ENCODE measurements at regions not wholly inside any gene's neighbourhood (a gene's known extent, or its start where the extent isn't known, plus 50 kb on each side); places are given as distances from the start of the nearest gene placed in this dataset.

DNA sequence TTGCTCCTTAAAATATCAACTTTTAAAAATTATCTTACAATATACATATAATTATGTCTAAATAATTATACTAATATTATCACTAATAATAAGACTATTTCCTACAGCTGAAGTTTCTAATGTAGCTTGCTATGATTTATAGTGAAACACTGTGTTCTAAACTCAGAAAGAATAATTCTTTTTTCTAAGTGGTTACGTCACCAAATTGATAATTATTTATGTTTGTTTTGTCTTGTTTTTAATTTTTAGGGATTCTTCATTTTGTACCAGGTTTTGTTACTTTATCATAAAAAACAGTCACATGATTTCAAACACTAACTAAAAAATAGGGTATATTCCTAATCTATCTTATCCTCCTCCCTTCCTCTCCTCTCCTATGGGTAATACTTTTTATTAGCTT lies 662.1 kb downstream of the FRK start:
- no peaks in the 10 kb centered on the region for H3K27me3 Mint-ChIP-seq (ENCODE audit: insufficient read depth, low read depth, poor library complexity)
- Histone ChIP-seq H3K79me2 (replicated peaks; ENCODE audit: insufficient read depth) (no peaks in the 10 kb centered on the region), H3F3A (replicated peaks; ENCODE audit: low read depth) (no peaks in the 10 kb centered on the region), H3K27ac (ENCODE audit: low read depth) (no peak overlapping the region), H2AFZ (no peak overlapping the region), H4K20me1 (replicated peaks; ENCODE audit: insufficient read depth) (no peaks in the 10 kb centered on the region), H3K9me2 (ENCODE audit: insufficient read depth) (peaks cover 14% of the 10 kb centered on the region), H3K36me3 (ENCODE audit: insufficient read depth) (no peaks in the 10 kb centered on the region; the same call in 1 of the 2 replicates), H3K27me3 (ENCODE audit: insufficient read depth) (no peaks in the 10 kb centered on the region), H3K4me2 (no peak overlapping the region), H3K4me1 (ENCODE audit: insufficient read depth) (no peaks in the 10 kb centered on the region), H3K4me3 (no peak overlapping the region)
- no peak overlapping the region for H3K4me3 Mint-ChIP-seq
- 0 out of 3 replicates have a peak, but pooled peaks cover 4% of the 10 kb centered on the region for H3K36me3 Mint-ChIP-seq (ENCODE audit: low read depth)
- peaks cover 13% of the 10 kb centered on the region for H3K9me3 Mint-ChIP-seq
- no peaks in the 10 kb centered on the region for H3K4me1 Mint-ChIP-seq
- no peak for TF ChIP-seq EZH2phosphoT487 (IDR thresholded peaks at IDR 0.05; ENCODE audit: unreplicated experiment)
- TF ChIP-seq STAT1 (IDR thresholded peaks at IDR 0.05; ENCODE audit: unreplicated experiment), result no peak
- no peak for TF ChIP-seq CREB1 (CRISPR knock-in tag; IDR thresholded peaks at IDR 0.05; ENCODE audit: low read depth)
- no peak overlapping the region for H3K27ac Mint-ChIP-seq
- ATAC-seq (no peak), DNase-seq (ENCODE audit: low spot score) (no peak)

DNA sequence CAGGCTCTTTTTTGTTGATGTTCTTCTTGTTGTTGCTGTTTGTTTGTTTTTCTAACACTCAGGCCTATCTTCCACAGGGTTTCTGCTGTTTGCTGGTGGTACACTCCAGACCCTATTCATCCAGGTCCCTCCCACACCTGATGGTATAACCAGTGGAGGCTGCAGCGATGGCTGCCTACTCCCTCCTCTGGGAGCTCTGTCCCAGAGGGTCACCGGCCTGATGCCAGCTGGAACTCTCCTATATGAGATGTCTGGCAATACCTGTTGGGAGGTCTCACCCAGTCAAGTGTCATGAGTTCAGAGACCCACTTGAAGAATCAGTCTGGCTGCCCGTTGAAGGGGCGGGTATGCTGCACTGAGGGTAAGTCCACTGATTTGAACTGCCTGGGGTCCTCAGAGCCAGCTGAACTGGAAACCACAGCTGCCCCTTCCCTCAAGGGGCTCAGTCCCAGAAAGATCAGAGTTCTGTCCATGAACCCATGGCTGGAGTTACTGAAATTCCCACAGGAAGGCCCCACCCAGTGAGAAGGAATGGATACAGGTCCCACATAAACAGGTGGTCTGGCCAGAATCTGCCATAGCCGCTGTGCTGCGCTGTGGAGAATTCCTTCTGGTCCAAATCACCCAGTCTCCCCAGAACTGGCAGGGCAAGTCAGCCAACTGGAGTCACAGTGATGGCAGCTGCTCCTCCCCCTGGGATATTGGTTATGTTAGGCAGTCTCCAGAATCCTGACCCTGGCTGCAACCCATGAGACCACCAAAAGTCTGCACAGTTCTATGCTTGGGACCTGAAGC lies 664.4 kb downstream of the FRK start:
- H3K4me3 Mint-ChIP-seq, result no peak overlapping the region
- no peaks in the 10 kb centered on the region for H3K27me3 Mint-ChIP-seq (ENCODE audit: insufficient read depth, low read depth, poor library complexity)
- no peaks in the 10 kb centered on the region for H3K4me1 Mint-ChIP-seq
- no peaks in the 10 kb centered on the region for H3K4me1 ChIP-seq (ENCODE audit: insufficient read depth)
- ATAC-seq, result no peak
- no peaks in the 10 kb centered on the region for H3K27me3 ChIP-seq (ENCODE audit: insufficient read depth)
- no peak overlapping the region for H3K27ac ChIP-seq (ENCODE audit: low read depth)
- peaks cover 18% of the 10 kb centered on the region for H3K9me3 Mint-ChIP-seq
- H3K9me2 ChIP-seq (ENCODE audit: insufficient read depth), result peaks cover 18% of the 10 kb centered on the region
- H3K79me2 ChIP-seq (replicated peaks; ENCODE audit: insufficient read depth), result no peaks in the 10 kb centered on the region
- H3K4me2 ChIP-seq, result no peak overlapping the region
- no peak overlapping the region for H2AFZ ChIP-seq
- H3K36me3 Mint-ChIP-seq (ENCODE audit: low read depth), result peaks cover 5% of the 10 kb centered on the region; the same call in 1 of the 3 replicates
- H3K4me3 ChIP-seq, result no peak overlapping the region
- no peak overlapping the region for H3K27ac Mint-ChIP-seq
- H4K20me1 ChIP-seq (replicated peaks; ENCODE audit: insufficient read depth), result no peaks in the 10 kb centered on the region
- TF ChIP-seq, protein P1, sequence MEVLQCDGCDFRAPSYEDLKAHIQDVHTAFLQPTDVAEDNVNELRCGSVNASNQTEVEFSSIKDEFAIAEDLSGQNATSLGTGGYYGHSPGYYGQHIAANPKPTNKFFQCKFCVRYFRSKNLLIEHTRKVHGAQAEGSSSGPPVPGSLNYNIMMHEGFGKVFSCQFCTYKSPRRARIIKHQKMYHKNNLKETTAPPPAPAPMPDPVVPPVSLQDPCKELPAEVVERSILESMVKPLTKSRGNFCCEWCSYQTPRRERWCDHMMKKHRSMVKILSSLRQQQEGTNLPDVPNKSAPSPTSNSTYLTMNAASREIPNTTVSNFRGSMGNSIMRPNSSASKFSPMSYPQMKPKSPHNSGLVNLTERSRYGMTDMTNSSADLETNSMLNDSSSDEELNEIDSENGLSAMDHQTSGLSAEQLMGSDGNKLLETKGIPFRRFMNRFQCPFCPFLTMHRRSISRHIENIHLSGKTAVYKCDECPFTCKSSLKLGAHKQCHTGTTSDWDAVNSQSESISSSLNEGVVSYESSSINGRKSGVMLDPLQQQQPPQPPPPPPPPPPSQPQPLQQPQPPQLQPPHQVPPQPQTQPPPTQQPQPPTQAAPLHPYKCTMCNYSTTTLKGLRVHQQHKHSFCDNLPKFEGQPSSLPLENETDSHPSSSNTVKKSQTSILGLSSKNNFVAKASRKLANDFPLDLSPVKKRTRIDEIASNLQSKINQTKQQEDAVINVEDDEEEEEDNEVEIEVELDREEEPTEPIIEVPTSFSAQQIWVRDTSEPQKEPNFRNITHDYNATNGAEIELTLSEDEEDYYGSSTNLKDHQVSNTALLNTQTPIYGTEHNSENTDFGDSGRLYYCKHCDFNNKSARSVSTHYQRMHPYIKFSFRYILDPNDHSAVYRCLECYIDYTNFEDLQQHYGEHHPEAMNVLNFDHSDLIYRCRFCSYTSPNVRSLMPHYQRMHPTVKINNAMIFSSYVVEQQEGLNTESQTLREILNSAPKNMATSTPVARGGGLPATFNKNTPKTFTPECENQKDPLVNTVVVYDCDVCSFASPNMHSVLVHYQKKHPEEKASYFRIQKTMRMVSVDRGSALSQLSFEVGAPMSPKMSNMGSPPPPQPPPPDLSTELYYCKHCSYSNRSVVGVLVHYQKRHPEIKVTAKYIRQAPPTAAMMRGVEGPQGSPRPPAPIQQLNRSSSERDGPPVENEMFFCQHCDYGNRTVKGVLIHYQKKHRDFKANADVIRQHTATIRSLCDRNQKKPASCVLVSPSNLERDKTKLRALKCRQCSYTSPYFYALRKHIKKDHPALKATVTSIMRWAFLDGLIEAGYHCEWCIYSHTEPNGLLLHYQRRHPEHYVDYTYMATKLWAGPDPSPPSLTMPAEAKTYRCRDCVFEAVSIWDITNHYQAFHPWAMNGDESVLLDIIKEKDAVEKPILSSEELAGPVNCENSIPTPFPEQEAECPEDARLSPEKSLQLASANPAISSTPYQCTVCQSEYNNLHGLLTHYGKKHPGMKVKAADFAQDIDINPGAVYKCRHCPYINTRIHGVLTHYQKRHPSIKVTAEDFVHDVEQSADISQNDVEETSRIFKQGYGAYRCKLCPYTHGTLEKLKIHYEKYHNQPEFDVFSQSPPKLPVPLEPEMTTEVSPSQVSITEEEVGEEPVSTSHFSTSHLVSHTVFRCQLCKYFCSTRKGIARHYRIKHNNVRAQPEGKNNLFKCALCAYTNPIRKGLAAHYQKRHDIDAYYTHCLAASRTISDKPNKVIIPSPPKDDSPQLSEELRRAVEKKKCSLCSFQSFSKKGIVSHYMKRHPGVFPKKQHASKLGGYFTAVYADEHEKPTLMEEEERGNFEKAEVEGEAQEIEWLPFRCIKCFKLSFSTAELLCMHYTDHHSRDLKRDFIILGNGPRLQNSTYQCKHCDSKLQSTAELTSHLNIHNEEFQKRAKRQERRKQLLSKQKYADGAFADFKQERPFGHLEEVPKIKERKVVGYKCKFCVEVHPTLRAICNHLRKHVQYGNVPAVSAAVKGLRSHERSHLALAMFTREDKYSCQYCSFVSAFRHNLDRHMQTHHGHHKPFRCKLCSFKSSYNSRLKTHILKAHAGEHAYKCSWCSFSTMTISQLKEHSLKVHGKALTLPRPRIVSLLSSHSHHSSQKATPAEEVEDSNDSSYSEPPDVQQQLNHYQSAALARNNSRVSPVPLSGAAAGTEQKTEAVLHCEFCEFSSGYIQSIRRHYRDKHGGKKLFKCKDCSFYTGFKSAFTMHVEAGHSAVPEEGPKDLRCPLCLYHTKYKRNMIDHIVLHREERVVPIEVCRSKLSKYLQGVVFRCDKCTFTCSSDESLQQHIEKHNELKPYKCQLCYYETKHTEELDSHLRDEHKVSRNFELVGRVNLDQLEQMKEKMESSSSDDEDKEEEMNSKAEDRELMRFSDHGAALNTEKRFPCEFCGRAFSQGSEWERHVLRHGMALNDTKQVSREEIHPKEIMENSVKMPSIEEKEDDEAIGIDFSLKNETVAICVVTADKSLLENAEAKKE (CRISPR knock-in tag; IDR thresholded peaks at IDR 0.05), result no peak
- no peak for TF ChIP-seq EZH2 (IDR thresholded peaks at IDR 0.05; ENCODE audit: low read depth, unreplicated experiment)
- TF ChIP-seq POLR2AphosphoS5 (IDR thresholded peaks at IDR 0.05; ENCODE audit: low read depth), result no peak
- no peak for TF ChIP-seq ZNF114 (CRISPR knock-in tag; IDR thresholded peaks at IDR 0.05)
- no peak for TF ChIP-seq CREB1 (CRISPR knock-in tag; IDR thresholded peaks at IDR 0.05; ENCODE audit: low read depth)
- TF ChIP-seq JUNB (IDR thresholded peaks at IDR 0.05; ENCODE audit: unreplicated experiment), result no peak
- TF ChIP-seq STAT1 (IDR thresholded peaks at IDR 0.05; ENCODE audit: unreplicated experiment), result no peak
- TF ChIP-seq NANOG (IDR thresholded peaks at IDR 0.05; ENCODE audit: borderline replicate concordance), result no peak
- TF ChIP-seq ZNF331 (CRISPR knock-in tag; IDR thresholded peaks at IDR 0.05; ENCODE audit: low read depth), result no peak
- TF ChIP-seq, protein P2, sequence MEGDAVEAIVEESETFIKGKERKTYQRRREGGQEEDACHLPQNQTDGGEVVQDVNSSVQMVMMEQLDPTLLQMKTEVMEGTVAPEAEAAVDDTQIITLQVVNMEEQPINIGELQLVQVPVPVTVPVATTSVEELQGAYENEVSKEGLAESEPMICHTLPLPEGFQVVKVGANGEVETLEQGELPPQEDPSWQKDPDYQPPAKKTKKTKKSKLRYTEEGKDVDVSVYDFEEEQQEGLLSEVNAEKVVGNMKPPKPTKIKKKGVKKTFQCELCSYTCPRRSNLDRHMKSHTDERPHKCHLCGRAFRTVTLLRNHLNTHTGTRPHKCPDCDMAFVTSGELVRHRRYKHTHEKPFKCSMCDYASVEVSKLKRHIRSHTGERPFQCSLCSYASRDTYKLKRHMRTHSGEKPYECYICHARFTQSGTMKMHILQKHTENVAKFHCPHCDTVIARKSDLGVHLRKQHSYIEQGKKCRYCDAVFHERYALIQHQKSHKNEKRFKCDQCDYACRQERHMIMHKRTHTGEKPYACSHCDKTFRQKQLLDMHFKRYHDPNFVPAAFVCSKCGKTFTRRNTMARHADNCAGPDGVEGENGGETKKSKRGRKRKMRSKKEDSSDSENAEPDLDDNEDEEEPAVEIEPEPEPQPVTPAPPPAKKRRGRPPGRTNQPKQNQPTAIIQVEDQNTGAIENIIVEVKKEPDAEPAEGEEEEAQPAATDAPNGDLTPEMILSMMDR (conservative IDR thresholded peaks at IDR 0.05; ENCODE audit: low read depth in 2 of 2), result no peak
- TF ChIP-seq, protein P3, sequence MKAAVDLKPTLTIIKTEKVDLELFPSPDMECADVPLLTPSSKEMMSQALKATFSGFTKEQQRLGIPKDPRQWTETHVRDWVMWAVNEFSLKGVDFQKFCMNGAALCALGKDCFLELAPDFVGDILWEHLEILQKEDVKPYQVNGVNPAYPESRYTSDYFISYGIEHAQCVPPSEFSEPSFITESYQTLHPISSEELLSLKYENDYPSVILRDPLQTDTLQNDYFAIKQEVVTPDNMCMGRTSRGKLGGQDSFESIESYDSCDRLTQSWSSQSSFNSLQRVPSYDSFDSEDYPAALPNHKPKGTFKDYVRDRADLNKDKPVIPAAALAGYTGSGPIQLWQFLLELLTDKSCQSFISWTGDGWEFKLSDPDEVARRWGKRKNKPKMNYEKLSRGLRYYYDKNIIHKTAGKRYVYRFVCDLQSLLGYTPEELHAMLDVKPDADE (IDR thresholded peaks at IDR 0.05), result no peak
- no peak for DNase-seq (ENCODE audit: low spot score)
- H3K36me3 ChIP-seq (ENCODE audit: insufficient read depth), result no peaks in the 10 kb centered on the region
- H3F3A ChIP-seq (replicated peaks; ENCODE audit: low read depth), result no peaks in the 10 kb centered on the region

Data from GM23338 (cell line).